ENCODE measurements at regions not wholly inside any gene's neighbourhood (a gene's known extent, or its start where the extent isn't known, plus 50 kb on each side); places are given as distances from the start of the nearest gene placed in this dataset.

DNA sequence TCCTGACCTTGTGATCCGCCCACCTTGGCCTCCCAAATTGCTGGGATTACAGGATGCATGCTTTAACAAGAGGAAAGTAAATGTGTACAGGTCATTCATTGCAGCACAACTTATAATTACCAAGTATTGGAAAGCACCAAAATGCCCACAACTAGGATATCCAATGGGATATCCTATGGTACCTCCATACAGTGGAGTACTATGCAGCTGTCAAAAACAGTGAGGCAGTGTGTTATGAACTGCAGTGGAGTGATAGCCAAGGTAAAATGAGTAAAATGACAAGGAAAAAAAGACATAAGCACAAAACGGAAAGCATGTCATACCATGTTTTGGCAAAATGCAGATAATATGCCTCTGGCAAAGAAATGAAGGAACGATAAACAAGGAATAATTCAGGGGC lies 87.6 kb downstream of the FOXL1 start:
- DNase-seq = no peak
- no peak overlapping the region for H3K4me3 Mint-ChIP-seq
- no peaks in the 10 kb centered on the region for H3K36me3 ChIP-seq (ENCODE audit: control insufficient read depth, insufficient read depth, low read length)
- TF ChIP-seq, protein P1, sequence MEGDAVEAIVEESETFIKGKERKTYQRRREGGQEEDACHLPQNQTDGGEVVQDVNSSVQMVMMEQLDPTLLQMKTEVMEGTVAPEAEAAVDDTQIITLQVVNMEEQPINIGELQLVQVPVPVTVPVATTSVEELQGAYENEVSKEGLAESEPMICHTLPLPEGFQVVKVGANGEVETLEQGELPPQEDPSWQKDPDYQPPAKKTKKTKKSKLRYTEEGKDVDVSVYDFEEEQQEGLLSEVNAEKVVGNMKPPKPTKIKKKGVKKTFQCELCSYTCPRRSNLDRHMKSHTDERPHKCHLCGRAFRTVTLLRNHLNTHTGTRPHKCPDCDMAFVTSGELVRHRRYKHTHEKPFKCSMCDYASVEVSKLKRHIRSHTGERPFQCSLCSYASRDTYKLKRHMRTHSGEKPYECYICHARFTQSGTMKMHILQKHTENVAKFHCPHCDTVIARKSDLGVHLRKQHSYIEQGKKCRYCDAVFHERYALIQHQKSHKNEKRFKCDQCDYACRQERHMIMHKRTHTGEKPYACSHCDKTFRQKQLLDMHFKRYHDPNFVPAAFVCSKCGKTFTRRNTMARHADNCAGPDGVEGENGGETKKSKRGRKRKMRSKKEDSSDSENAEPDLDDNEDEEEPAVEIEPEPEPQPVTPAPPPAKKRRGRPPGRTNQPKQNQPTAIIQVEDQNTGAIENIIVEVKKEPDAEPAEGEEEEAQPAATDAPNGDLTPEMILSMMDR (conservative IDR thresholded peaks at IDR 0.05) = no peak
- H3K4me3 ChIP-seq (ENCODE audit: low read length) = no peak overlapping the region
- H3K4me1 ChIP-seq (ENCODE audit: control insufficient read depth, insufficient read depth, low read length) = no peaks in the 10 kb centered on the region
- H3K4me1 Mint-ChIP-seq = peaks cover 11% of the 10 kb centered on the region
- WGBS, 2 experiments (ENCODE audit: insufficient coverage in 1 of 2, insufficient read length in 1 of 2) = 90 to 98% methylated on average over 3 of the region's 3 CpGs
- no peak overlapping the region for H3K27ac Mint-ChIP-seq
- no peaks in the 10 kb centered on the region for H3K36me3 Mint-ChIP-seq (ENCODE audit: low read depth)
- no peaks in the 10 kb centered on the region for H3K9me3 Mint-ChIP-seq
- H3K9me3 ChIP-seq (ENCODE audit: control insufficient read depth, low read length) = no peaks in the 10 kb centered on the region
- H3K27ac ChIP-seq (ENCODE audit: low read depth, low read length) = no peak overlapping the region
- peaks cover 14% of the 10 kb centered on the region for H3K27me3 ChIP-seq (ENCODE audit: control insufficient read depth, insufficient read depth, low read length, poor library complexity, severe bottlenecking)
- peaks cover 2% of the 10 kb centered on the region for H3K27me3 Mint-ChIP-seq (ENCODE audit: insufficient read depth)
- H3K9ac ChIP-seq (ENCODE audit: extremely low read depth, low read length, poor library complexity, severe bottlenecking) = no peak overlapping the region

DNA sequence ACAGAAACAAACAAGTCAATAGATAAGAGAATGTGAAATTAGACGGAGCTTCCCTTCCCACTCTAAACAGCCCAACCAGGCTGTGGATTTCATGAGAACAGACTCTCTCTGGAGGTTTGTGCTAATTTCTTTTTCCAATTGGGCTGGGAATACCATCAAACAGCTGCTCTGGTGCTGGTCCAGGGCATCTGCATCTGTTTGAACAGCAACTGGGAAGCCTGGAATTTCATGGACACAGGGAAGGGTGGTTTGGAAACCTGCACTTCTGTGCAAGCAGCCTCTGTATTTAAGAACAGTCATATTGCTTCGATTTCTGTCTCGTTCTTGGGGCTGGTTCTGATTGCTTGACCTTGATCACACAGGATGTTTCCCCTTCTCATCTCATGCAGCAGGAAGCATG lies 88.7 kb downstream of the FOXL1 start:
- H3K4me1 Mint-ChIP-seq = peaks cover 11% of the 10 kb centered on the region
- no peak overlapping the region for H3K4me3 ChIP-seq (ENCODE audit: low read length)
- H3K4me3 Mint-ChIP-seq = no peak overlapping the region
- H3K9ac ChIP-seq (ENCODE audit: extremely low read depth, low read length, poor library complexity, severe bottlenecking) = no peak overlapping the region
- H3K4me1 ChIP-seq (ENCODE audit: control insufficient read depth, insufficient read depth, low read length) = no peaks in the 10 kb centered on the region
- H3K27me3 Mint-ChIP-seq (ENCODE audit: insufficient read depth) = peaks cover 2% of the 10 kb centered on the region
- TF ChIP-seq, protein P1 (conservative IDR thresholded peaks at IDR 0.05) = no peak
- no peak for DNase-seq
- peaks cover 12% of the 10 kb centered on the region for H3K27me3 ChIP-seq (ENCODE audit: control insufficient read depth, insufficient read depth, low read length, poor library complexity, severe bottlenecking)
- H3K36me3 Mint-ChIP-seq (ENCODE audit: low read depth) = no peaks in the 10 kb centered on the region
- WGBS, 2 experiments (ENCODE audit: insufficient coverage in 1 of 2, insufficient read length in 1 of 2) = 100% methylated on average over 2 to 3 of the region's 3 CpGs
- no peaks in the 10 kb centered on the region for H3K9me3 Mint-ChIP-seq
- no peaks in the 10 kb centered on the region for H3K9me3 ChIP-seq (ENCODE audit: control insufficient read depth, low read length)
- H3K27ac Mint-ChIP-seq = no peak overlapping the region
- H3K36me3 ChIP-seq (ENCODE audit: control insufficient read depth, insufficient read depth, low read length) = no peaks in the 10 kb centered on the region
- H3K27ac ChIP-seq (ENCODE audit: low read depth, low read length) = no peak overlapping the region

GRCh38 chr16:86668136-86668910 lies 90.0 kb downstream of the FOXL1 start:
- peak; percentile 71 for DNase-seq
- H3K9me3 Mint-ChIP-seq = no peaks in the 10 kb centered on the region
- H3K27ac Mint-ChIP-seq = no peak overlapping the region
- TF ChIP-seq, protein P1 (conservative IDR thresholded peaks at IDR 0.05) = no peak
- Histone ChIP-seq H3K4me1 (ENCODE audit: control insufficient read depth, insufficient read depth, low read length) (no peaks in the 10 kb centered on the region), H3K9ac (ENCODE audit: extremely low read depth, low read length, poor library complexity, severe bottlenecking) (no peak overlapping the region), H3K36me3 (ENCODE audit: control insufficient read depth, insufficient read depth, low read length) (no peaks in the 10 kb centered on the region), H3K27ac (ENCODE audit: low read depth, low read length) (no peak overlapping the region), H3K9me3 (ENCODE audit: control insufficient read depth, low read length) (no peaks in the 10 kb centered on the region), H3K27me3 (ENCODE audit: control insufficient read depth, insufficient read depth, low read length, poor library complexity, severe bottlenecking) (peaks cover 7% of the 10 kb centered on the region), H3K4me3 (ENCODE audit: low read length) (no peak overlapping the region)
- no peaks in the 10 kb centered on the region for H3K36me3 Mint-ChIP-seq (ENCODE audit: low read depth)
- 57 to 61% methylated on average over 6 to 8 of the region's 8 CpGs for WGBS, 2 experiments (ENCODE audit: insufficient coverage in 1 of 2, insufficient read length in 1 of 2)
- H3K4me1 Mint-ChIP-seq = peaks cover 11% of the 10 kb centered on the region
- peaks cover 5% of the 10 kb centered on the region for H3K27me3 Mint-ChIP-seq (ENCODE audit: insufficient read depth)
- no peak overlapping the region for H3K4me3 Mint-ChIP-seq

Data from endodermal cell (in vitro differentiated cells).